ENCODE measurements at regions not wholly inside any gene's neighbourhood (a gene's known extent, or its start where the extent isn't known, plus 50 kb on each side); places are given as distances from the start of the nearest gene placed in this dataset.

DNA sequence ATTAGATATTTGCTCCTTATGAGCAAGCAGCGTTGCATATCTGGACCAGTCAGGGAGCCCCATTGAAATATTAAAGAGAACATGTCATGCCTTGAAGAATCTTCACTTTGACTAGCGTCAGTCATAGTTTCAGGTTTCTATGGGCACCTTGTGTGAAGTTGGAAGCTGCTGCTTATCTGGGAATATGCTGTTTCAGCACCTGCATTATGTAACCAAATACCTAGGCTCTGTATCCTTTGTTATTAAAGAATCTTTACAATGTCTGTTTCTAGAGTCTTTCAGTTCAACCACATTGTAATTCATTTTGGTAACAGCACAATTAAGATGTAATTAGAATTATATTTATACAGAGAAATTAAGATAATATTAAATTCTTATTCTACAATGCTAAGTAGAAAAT lies 818.8 kb upstream of the TYRP1 start:
- no peak for TF ChIP-seq EZH2 (IDR thresholded peaks at IDR 0.05; ENCODE audit: borderline replicate concordance, low read depth, low read length, severe bottlenecking)
- TF ChIP-seq, protein P1, sequence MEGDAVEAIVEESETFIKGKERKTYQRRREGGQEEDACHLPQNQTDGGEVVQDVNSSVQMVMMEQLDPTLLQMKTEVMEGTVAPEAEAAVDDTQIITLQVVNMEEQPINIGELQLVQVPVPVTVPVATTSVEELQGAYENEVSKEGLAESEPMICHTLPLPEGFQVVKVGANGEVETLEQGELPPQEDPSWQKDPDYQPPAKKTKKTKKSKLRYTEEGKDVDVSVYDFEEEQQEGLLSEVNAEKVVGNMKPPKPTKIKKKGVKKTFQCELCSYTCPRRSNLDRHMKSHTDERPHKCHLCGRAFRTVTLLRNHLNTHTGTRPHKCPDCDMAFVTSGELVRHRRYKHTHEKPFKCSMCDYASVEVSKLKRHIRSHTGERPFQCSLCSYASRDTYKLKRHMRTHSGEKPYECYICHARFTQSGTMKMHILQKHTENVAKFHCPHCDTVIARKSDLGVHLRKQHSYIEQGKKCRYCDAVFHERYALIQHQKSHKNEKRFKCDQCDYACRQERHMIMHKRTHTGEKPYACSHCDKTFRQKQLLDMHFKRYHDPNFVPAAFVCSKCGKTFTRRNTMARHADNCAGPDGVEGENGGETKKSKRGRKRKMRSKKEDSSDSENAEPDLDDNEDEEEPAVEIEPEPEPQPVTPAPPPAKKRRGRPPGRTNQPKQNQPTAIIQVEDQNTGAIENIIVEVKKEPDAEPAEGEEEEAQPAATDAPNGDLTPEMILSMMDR (IDR thresholded peaks at IDR 0.05; ENCODE audit: borderline replicate concordance, extremely low read depth, low read length, poor library complexity, severe bottlenecking), result no peak
- H3K27ac ChIP-seq (ENCODE audit: low read length), result no peak overlapping the region
- no peak overlapping the region for H3K4me3 ChIP-seq (ENCODE audit: low read depth in 1 of 2, low read length in 2 of 2)
- no peaks in the 10 kb centered on the region for H3K27me3 ChIP-seq (ENCODE audit: insufficient read depth, low read length, poor library complexity)
- DNase-seq, result no peak
- H3K9me3 ChIP-seq (ENCODE audit: insufficient read depth, low read length, severe bottlenecking), result no peaks in the 10 kb centered on the region
- H3K4me2 ChIP-seq (ENCODE audit: insufficient read depth, low read length), result no peak overlapping the region
- no peaks in the 10 kb centered on the region for H4K20me1 ChIP-seq (ENCODE audit: insufficient read depth, low read length)
- no peak for ATAC-seq (ENCODE audit: insufficient read depth, low read depth)
- H3K79me2 ChIP-seq (ENCODE audit: insufficient read depth, low read length), result no peaks in the 10 kb centered on the region
- no peak overlapping the region for H3K9ac ChIP-seq (ENCODE audit: low read depth, low read length)
- no peaks in the 10 kb centered on the region for H3K4me1 ChIP-seq (ENCODE audit: insufficient read depth, low read length)
- no peak overlapping the region for H2AFZ ChIP-seq (ENCODE audit: low read depth, low read length)
- H3K36me3 ChIP-seq (ENCODE audit: insufficient read depth, low read length), result no peaks in the 10 kb centered on the region

- DNase-seq, result no peak
- no peak overlapping the region for H3K9ac ChIP-seq (ENCODE audit: low read depth, low read length)
- ATAC-seq (ENCODE audit: insufficient read depth, low read depth), result no peak
Observed at GRCh38 chr9:11892401-11892800, 800.8 kb upstream of the TYRP1 start.

DNA sequence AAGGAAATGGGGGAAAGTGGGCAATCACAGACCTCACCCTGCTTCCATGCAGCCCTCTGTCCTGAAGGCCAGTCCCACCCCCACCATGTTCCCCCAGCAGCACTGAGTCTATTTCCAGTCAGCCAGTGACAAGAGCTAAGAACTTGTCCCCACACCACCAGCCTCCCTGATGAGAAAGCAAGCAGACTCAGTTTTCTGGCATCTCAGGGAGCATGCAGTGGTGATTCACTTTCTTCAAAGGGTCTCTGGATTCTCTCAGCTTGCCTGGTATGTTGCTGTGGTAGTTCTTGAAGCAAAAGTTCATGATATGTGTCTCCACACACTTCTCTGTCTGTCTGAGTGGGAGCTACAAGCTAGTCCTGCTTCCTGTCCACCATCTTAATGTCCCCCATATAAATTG lies 799.9 kb upstream of the TYRP1 start:
- no peaks in the 10 kb centered on the region for H4K20me1 ChIP-seq (ENCODE audit: insufficient read depth, low read length)
- H3K4me1 ChIP-seq (ENCODE audit: insufficient read depth, low read length), result no peaks in the 10 kb centered on the region
- H2AFZ ChIP-seq (ENCODE audit: low read depth, low read length), result no peak overlapping the region
- H3K9me3 ChIP-seq (ENCODE audit: insufficient read depth, low read length, severe bottlenecking), result no peaks in the 10 kb centered on the region
- H3K4me2 ChIP-seq (ENCODE audit: insufficient read depth, low read length), result no peak overlapping the region
- ATAC-seq (ENCODE audit: insufficient read depth, low read depth) (no peak), DNase-seq (no peak)
- H3K9ac ChIP-seq (ENCODE audit: low read depth, low read length), result no peak overlapping the region
- no peaks in the 10 kb centered on the region for H3K79me2 ChIP-seq (ENCODE audit: insufficient read depth, low read length)
- H3K27ac ChIP-seq (ENCODE audit: low read length), result no peak overlapping the region
- no peaks in the 10 kb centered on the region for H3K27me3 ChIP-seq (ENCODE audit: insufficient read depth, low read length, poor library complexity)
- no peak for TF ChIP-seq EZH2 (IDR thresholded peaks at IDR 0.05; ENCODE audit: borderline replicate concordance, low read depth, low read length, severe bottlenecking)
- TF ChIP-seq, protein P1 (IDR thresholded peaks at IDR 0.05; ENCODE audit: borderline replicate concordance, extremely low read depth, low read length, poor library complexity, severe bottlenecking), result no peak
- H3K4me3 ChIP-seq (ENCODE audit: low read depth in 1 of 2, low read length in 2 of 2), result no peak overlapping the region
- H3K36me3 ChIP-seq (ENCODE audit: insufficient read depth, low read length), result no peaks in the 10 kb centered on the region

More at GRCh38 chr9:11892401-11892800, 800.8 kb upstream of the TYRP1 start:
- H3K4me2 ChIP-seq (ENCODE audit: insufficient read depth, low read length), result no peak overlapping the region
- no peak overlapping the region for H2AFZ ChIP-seq (ENCODE audit: low read depth, low read length)
- no peaks in the 10 kb centered on the region for H3K9me3 ChIP-seq (ENCODE audit: insufficient read depth, low read length, severe bottlenecking)
- H3K4me1 ChIP-seq (ENCODE audit: insufficient read depth, low read length), result no peaks in the 10 kb centered on the region
- no peaks in the 10 kb centered on the region for H4K20me1 ChIP-seq (ENCODE audit: insufficient read depth, low read length)
- H3K79me2 ChIP-seq (ENCODE audit: insufficient read depth, low read length), result no peaks in the 10 kb centered on the region
- H3K36me3 ChIP-seq (ENCODE audit: insufficient read depth, low read length), result no peaks in the 10 kb centered on the region
- H3K4me3 ChIP-seq (ENCODE audit: low read depth in 1 of 2, low read length in 2 of 2), result no peak overlapping the region
- TF ChIP-seq, protein P1 (IDR thresholded peaks at IDR 0.05; ENCODE audit: borderline replicate concordance, extremely low read depth, low read length, poor library complexity, severe bottlenecking), result no peak
- no peak for TF ChIP-seq EZH2 (IDR thresholded peaks at IDR 0.05; ENCODE audit: borderline replicate concordance, low read depth, low read length, severe bottlenecking)
- H3K27ac ChIP-seq (ENCODE audit: low read length), result no peak overlapping the region
- H3K27me3 ChIP-seq (ENCODE audit: insufficient read depth, low read length, poor library complexity), result no peaks in the 10 kb centered on the region

GRCh38 chr9:11894136-11894535 lies 799.0 kb upstream of the TYRP1 start:
- no peak for DNase-seq
- ATAC-seq (ENCODE audit: insufficient read depth, low read depth), result no peak
- Histone ChIP-seq H3K4me1 (ENCODE audit: insufficient read depth, low read length) (no peaks in the 10 kb centered on the region), H3K27me3 (ENCODE audit: insufficient read depth, low read length, poor library complexity) (no peaks in the 10 kb centered on the region), H3K4me2 (ENCODE audit: insufficient read depth, low read length) (no peak overlapping the region), H3K9me3 (ENCODE audit: insufficient read depth, low read length, severe bottlenecking) (no peaks in the 10 kb centered on the region), H3K27ac (ENCODE audit: low read length) (no peak overlapping the region), H3K9ac (ENCODE audit: low read depth, low read length) (no peak overlapping the region), H3K4me3 (ENCODE audit: low read depth in 1 of 2, low read length in 2 of 2) (no peak overlapping the region), H4K20me1 (ENCODE audit: insufficient read depth, low read length) (no peaks in the 10 kb centered on the region), H3K36me3 (ENCODE audit: insufficient read depth, low read length) (no peaks in the 10 kb centered on the region), H3K79me2 (ENCODE audit: insufficient read depth, low read length) (no peaks in the 10 kb centered on the region), H2AFZ (ENCODE audit: low read depth, low read length) (no peak overlapping the region)
- TF ChIP-seq, protein P1 (IDR thresholded peaks at IDR 0.05; ENCODE audit: borderline replicate concordance, extremely low read depth, low read length, poor library complexity, severe bottlenecking), result no peak
- TF ChIP-seq EZH2 (IDR thresholded peaks at IDR 0.05; ENCODE audit: borderline replicate concordance, low read depth, low read length, severe bottlenecking), result no peak
